ENCODE measurements at regions not wholly inside any gene's neighbourhood (a gene's known extent, or its start where the extent isn't known, plus 50 kb on each side); places are given as distances from the start of the nearest gene placed in this dataset.

DNA sequence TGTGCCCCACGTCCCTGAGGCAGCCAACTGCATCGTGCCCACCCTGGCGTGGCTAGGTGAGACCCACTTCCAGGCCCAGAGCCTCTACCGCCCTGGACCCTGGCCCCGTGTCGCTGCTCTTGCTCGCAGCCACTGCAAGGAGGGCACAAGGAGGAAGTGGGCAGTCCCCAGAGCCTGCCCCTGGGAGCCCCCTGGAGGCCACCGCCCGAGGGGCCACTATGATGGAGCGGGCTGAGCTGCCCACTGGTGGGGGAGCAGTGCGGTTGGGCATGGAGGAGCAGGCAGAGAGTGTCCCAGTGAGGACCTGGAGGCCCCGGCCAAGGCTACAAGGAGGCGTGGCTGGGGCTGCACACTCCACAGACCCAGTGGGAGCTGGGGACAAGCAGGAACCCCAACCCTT lies 323.6 kb downstream of the PCNX1 start:
- no peaks in the 10 kb centered on the region for H3K9me3 Mint-ChIP-seq
- POLR2A ChIA-PET = no interaction called here
- peaks cover 0 to 6% (median 4%) of the 10 kb centered on the region in 4 donors for H3K4me1 Mint-ChIP-seq
- no peak for DNase-seq
- no peak for ATAC-seq
- H3K27me3 Mint-ChIP-seq = no peaks in the 10 kb centered on the region
- no peaks in the 10 kb centered on the region for H3K36me3 Mint-ChIP-seq
- no peak overlapping the region for H3K4me3 Mint-ChIP-seq
- H3K27ac Mint-ChIP-seq = no peak overlapping the region

- H3K4me3 Mint-ChIP-seq = no peak overlapping the region
- ATAC-seq (no peak), DNase-seq (no peak)
- POLR2A ChIA-PET = no interaction called here
- no peaks in the 10 kb centered on the region for H3K9me3 Mint-ChIP-seq
- H3K36me3 Mint-ChIP-seq = no peaks in the 10 kb centered on the region
- H3K27ac Mint-ChIP-seq = peak overlapping the region in 2 of 10 donors; percentile 11 to 65
- peaks cover 0 to 6% (median 4%) of the 10 kb centered on the region in 4 donors for H3K4me1 Mint-ChIP-seq
- H3K27me3 Mint-ChIP-seq = no peaks in the 10 kb centered on the region
Measured at GRCh38 chr14:71231521-71232393, 324.5 kb downstream of the PCNX1 start.

DNA sequence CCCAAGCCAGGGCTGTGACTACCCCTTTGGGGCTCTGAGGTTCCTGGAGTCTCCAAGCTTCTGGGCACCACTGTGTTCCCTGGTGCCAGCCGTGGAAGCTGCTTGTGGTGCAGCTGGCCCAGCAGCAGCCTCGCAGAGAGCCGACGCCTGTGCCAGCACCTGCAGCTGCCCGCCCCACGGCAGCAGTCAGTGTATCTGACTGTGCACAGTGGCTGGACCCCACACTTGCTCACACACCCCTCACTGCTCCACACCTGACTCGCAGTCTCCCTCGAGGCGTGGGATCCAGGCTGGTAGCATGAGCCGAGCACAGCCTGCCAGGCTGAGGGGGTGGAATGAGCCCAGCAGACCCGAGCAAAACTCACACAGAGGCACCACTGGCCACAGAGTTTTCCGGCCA lies 325.2 kb downstream of the PCNX1 start:
- peaks cover 0 to 6% (median 4%) of the 10 kb centered on the region in 4 donors for H3K4me1 Mint-ChIP-seq
- POLR2A ChIA-PET = no interaction called here
- H3K9me3 Mint-ChIP-seq = no peaks in the 10 kb centered on the region
- DNase-seq (no peak), ATAC-seq (no peak)
- no peaks in the 10 kb centered on the region for H3K27me3 Mint-ChIP-seq
- H3K36me3 Mint-ChIP-seq = no peaks in the 10 kb centered on the region
- H3K4me3 Mint-ChIP-seq = no peak overlapping the region
- H3K27ac Mint-ChIP-seq = peak overlapping the region in 1 of 10 donors; percentile 33

GRCh38 chr14:71235875-71236274 lies 328.6 kb downstream of the PCNX1 start:
- Mint-ChIP-seq H3K4me3 (no peak overlapping the region), H3K9me3 (no peaks in the 10 kb centered on the region), H3K4me1 (peaks cover 6 to 13% (median 8%) of the 10 kb centered on the region in 4 donors), H3K27ac (no peak overlapping the region), H3K27me3 (no peaks in the 10 kb centered on the region), H3K36me3 (no peaks in the 10 kb centered on the region)
- no peak for DNase-seq
- POLR2A ChIA-PET = no interaction called here
- no peak for ATAC-seq

DNA sequence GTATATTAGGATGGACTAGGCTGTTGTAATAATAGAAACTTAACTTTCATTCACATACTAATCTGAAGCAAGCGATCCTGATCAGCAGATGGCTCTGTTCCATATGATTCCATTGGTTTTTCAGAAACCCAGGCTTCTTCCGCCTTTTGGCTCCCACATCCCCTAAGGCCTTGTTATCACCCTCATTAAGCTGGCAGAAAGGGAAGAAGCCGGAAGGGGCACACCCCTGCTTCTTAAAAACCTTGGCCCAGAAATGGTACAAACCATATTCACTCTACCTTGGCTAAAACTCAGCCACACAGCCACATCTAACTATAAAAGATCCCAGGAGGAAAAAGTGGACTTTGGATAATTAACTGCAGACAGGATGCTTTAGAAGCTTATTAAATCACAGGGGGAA lies 329.2 kb downstream of the PCNX1 start:
- no peaks in the 10 kb centered on the region for H3K27me3 Mint-ChIP-seq
- H3K4me3 Mint-ChIP-seq = no peak overlapping the region
- H3K36me3 Mint-ChIP-seq = no peaks in the 10 kb centered on the region
- POLR2A ChIA-PET = no interaction called here
- peaks cover 6 to 19% (median 12%) of the 10 kb centered on the region in 4 donors for H3K4me1 Mint-ChIP-seq
- no peak overlapping the region for H3K27ac Mint-ChIP-seq
- no peaks in the 10 kb centered on the region for H3K9me3 Mint-ChIP-seq
- no peak for ATAC-seq
- no peak for DNase-seq

DNA sequence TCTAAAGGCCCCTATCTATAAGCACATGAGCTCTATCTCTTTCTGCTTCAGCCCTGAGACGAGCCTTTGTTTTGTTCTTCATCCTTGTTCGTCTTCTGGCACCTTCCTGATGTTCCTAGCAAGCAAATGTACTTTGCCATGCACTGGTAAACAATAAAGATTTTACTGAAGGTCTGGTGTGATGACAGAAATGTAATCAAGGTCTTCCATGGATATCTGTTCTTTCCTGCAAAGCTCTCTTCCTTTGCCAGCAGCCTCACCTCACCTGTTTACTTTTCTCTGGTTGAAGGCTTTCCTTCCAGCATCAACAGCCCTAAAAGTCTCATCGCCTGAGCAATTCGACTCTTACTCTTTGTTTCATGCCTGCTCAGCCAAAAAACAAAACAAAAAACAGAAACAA lies 330.3 kb downstream of the PCNX1 start:
- no peaks in the 10 kb centered on the region for H3K9me3 Mint-ChIP-seq

GRCh38 chr14:71238835-71239234 lies 331.6 kb downstream of the PCNX1 start:
- peaks cover 6 to 21% (median 12%) of the 10 kb centered on the region in 4 donors for H3K4me1 Mint-ChIP-seq
- POLR2A ChIA-PET = no interaction called here
- ATAC-seq = no peak
- H3K27ac Mint-ChIP-seq = no peak overlapping the region
- no peaks in the 10 kb centered on the region for H3K27me3 Mint-ChIP-seq
- H3K36me3 Mint-ChIP-seq = no peaks in the 10 kb centered on the region
- DNase-seq = no peak
- no peaks in the 10 kb centered on the region for H3K9me3 Mint-ChIP-seq
- no peak overlapping the region for H3K4me3 Mint-ChIP-seq

More for the DNA sequence above, 330.3 kb downstream of the PCNX1 start:
- ATAC-seq (no peak), DNase-seq (no peak)
- POLR2A ChIA-PET = no interaction called here
- Mint-ChIP-seq H3K4me3 (no peak overlapping the region), H3K27me3 (no peaks in the 10 kb centered on the region), H3K4me1 (peaks cover 6 to 19% (median 12%) of the 10 kb centered on the region in 4 donors), H3K36me3 (no peaks in the 10 kb centered on the region), H3K27ac (peak overlapping the region in 1 of 10 donors; percentile 48)

DNA sequence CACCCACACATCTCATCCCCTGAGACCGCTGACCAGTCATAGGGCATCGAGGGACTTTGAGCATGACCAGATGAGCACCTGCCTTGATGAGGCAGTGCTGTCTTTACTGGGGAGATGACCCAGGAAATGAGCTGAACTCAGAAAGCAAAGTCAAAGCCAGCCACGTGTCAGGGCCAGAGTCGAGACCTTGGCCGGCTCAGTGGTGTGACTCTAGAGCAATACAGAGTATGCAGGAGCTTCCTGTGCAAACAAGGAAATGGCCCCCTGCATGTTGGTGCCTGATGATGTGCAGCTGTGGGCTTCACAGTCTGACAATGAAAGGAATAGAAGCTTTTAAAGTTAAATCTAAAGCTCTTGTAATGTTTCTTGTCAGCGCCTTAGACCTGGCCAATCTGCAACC lies 332.9 kb downstream of the PCNX1 start:
- Mint-ChIP-seq H3K27me3 (no peaks in the 10 kb centered on the region), H3K36me3 (no peaks in the 10 kb centered on the region), H3K4me3 (no peak overlapping the region), H3K27ac (peak overlapping the region in 5 of 10 donors; percentile 2 to 76 (median 54)), H3K4me1 (peaks cover 10 to 34% (median 21%) of the 10 kb centered on the region in 4 donors), H3K9me3 (no peaks in the 10 kb centered on the region)
- POLR2A ChIA-PET = no interaction called here
- DNase-seq = no peak
- ATAC-seq = no peak

- H3K36me3 Mint-ChIP-seq = no peaks in the 10 kb centered on the region
- ATAC-seq (no peak), DNase-seq (no peak)
- no peaks in the 10 kb centered on the region for H3K27me3 Mint-ChIP-seq
- H3K4me1 Mint-ChIP-seq = peaks cover 14 to 42% (median 29%) of the 10 kb centered on the region in 4 donors
- POLR2A ChIA-PET = no interaction called here
- H3K4me3 Mint-ChIP-seq = no peak overlapping the region
- peaks cover 0 to 5% (median 0%) of the 10 kb centered on the region in 9 donors for H3K9me3 Mint-ChIP-seq
- peak overlapping the region in 5 of 10 donors; percentile 30 to 70 (median 54) for H3K27ac Mint-ChIP-seq
Measured at GRCh38 chr14:71240866-71241520, 333.7 kb downstream of the PCNX1 start.

- POLR2A ChIA-PET = interaction anchor here (0.6 kb wide), 1 partner anchor 58 kb away, joined by 4 read pairs; no protein-coding TSS in a partner anchor
- peak overlapping the region in 1 of 10 donors; percentile 77 for H3K27ac Mint-ChIP-seq
- DNase-seq (no peak), ATAC-seq (no peak)
- peaks cover 21 to 55% (median 42%) of the 10 kb centered on the region in 4 donors for H3K4me1 Mint-ChIP-seq
- H3K36me3 Mint-ChIP-seq = peaks cover 0 to 4% (median 3%) of the 10 kb centered on the region in 3 donors
- H3K27me3 Mint-ChIP-seq = no peaks in the 10 kb centered on the region
- H3K9me3 Mint-ChIP-seq = peaks cover 0 to 17% (median 6%) of the 10 kb centered on the region in 9 donors
- no peak overlapping the region for H3K4me3 Mint-ChIP-seq
Measured at GRCh38 chr14:71242237-71242748, 335.0 kb downstream of the PCNX1 start.

GRCh38 chr14:71243697-71244096 lies 336.4 kb downstream of the PCNX1 start:
- Mint-ChIP-seq H3K27ac (no peak overlapping the region), H3K4me3 (no peak overlapping the region), H3K36me3 (peaks cover 0 to 15% (median 14%) of the 10 kb centered on the region in 3 donors), H3K4me1 (peaks cover 21 to 68% (median 49%) of the 10 kb centered on the region in 4 donors), H3K9me3 (peaks cover 0 to 26% (median 15%) of the 10 kb centered on the region in 9 donors), H3K27me3 (no peaks in the 10 kb centered on the region)
- POLR2A ChIA-PET = no interaction called here
- ATAC-seq = no peak
- DNase-seq = no peak

DNA sequence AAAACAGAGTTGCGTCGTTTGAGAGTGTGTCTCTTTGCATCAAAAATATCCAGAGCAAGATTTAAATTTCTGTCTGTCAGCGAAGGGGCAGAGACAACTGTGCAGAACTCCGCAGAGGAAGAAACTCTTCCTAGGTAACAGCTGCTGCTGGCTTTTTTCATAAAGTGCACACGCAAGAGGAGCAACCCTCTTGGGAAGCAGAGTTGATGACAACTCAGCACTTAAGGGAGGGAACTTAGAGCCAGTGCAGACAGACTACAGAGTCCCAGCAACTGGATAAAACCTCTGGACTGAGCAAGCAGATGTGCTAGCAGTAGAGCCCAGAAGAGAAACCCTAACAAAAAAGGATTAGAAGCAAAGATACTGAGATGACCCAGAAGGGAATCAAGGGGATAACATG lies 337.1 kb downstream of the PCNX1 start:
- Mint-ChIP-seq H3K9me3 (peaks cover 0 to 26% (median 15%) of the 10 kb centered on the region in 9 donors), H3K27me3 (no peaks in the 10 kb centered on the region), H3K36me3 (peaks cover 0 to 15% (median 14%) of the 10 kb centered on the region in 3 donors), H3K4me1 (peaks cover 21 to 68% (median 49%) of the 10 kb centered on the region in 4 donors), H3K27ac (peak overlapping the region in 1 of 10 donors; percentile 5), H3K4me3 (peak overlapping the region in 1 of 10 donors; percentile 16)
- no peak for ATAC-seq
- POLR2A ChIA-PET = no interaction called here
- DNase-seq = no peak

Measured in naive thymus-derived CD8-positive, alpha-beta T cell (primary cell).